Activated naive CD4-positive, alpha-beta T cell treated with anti-CD3 and anti-CD28 coated beads, Interleukin-2, amount 50 U/mL, for 24 hours (primary cell): ENCODE measurements at regions not wholly inside any gene's neighbourhood (a gene's known extent, or its start where the extent isn't known, plus 50 kb on each side); places are given as distances from the start of the nearest gene placed in this dataset.
"Not testable (repeated sequence)": the region's sequence is repeated elsewhere in the genome, so short reads cannot be mapped to it uniquely, and the experiment has no call there.

ENCODE experiments used
- H3K27ac Mint-ChIP-seq: one replicate; pipeline ENCODE4 v1.8.0; 2021; ENCODE audit warnings: mild to moderate bottlenecking, mixed read lengths
- H3K27me3 Mint-ChIP-seq: one replicate; pipeline ENCODE4 v1.8.0; 2021; ENCODE audit warnings: mixed read lengths
- H3K36me3 Mint-ChIP-seq: one replicate; pipeline ENCODE4 v1.8.0; 2021; ENCODE audit warnings: mixed read lengths
- H3K4me1 Mint-ChIP-seq: one replicate; pipeline ENCODE4 v1.8.0; 2021; ENCODE audit warnings: mixed read lengths
- H3K4me3 Mint-ChIP-seq: one replicate; pipeline ENCODE4 v1.8.0; 2021; ENCODE audit warnings: mild to moderate bottlenecking, mixed read lengths
- H3K9me3 Mint-ChIP-seq: one replicate; pipeline ENCODE4 v1.8.0; 2021; ENCODE audit warnings: mixed read lengths

- Mint-ChIP-seq H3K4me3 (no peak overlapping the region), H3K27ac (no peak overlapping the region), H3K9me3 (peaks cover 20% of the 10 kb centered on the region), H3K27me3 (no peaks in the 10 kb centered on the region), H3K36me3 (no peaks in the 10 kb centered on the region), H3K4me1 (no peaks in the 10 kb centered on the region)
These were observed 107.2 kb upstream of the DDHD1 start for GRCh38 chr14:53260286-53260685.

GRCh38 chr14:53252141-53252540 is 99.0 kb upstream of the DDHD1 start:
- H3K9me3 Mint-ChIP-seq = peaks cover 9% of the 10 kb centered on the region
- no peaks in the 10 kb centered on the region for H3K4me1 Mint-ChIP-seq
- H3K27me3 Mint-ChIP-seq = no peaks in the 10 kb centered on the region
- no peak overlapping the region for H3K27ac Mint-ChIP-seq
- no peak overlapping the region for H3K4me3 Mint-ChIP-seq
- peaks cover 4% of the 10 kb centered on the region for H3K36me3 Mint-ChIP-seq

GRCh38 chr14:53249059-53249458 is 95.9 kb upstream of the DDHD1 start:
- Mint-ChIP-seq H3K4me3 (no peak overlapping the region), H3K9me3 (peaks cover 20% of the 10 kb centered on the region), H3K4me1 (no peaks in the 10 kb centered on the region), H3K27me3 (no peaks in the 10 kb centered on the region), H3K27ac (no peak overlapping the region), H3K36me3 (peaks cover 9% of the 10 kb centered on the region)

- H3K27me3 Mint-ChIP-seq = no peaks in the 10 kb centered on the region
- H3K36me3 Mint-ChIP-seq = peaks cover 5% of the 10 kb centered on the region
- H3K9me3 Mint-ChIP-seq = peaks cover 11% of the 10 kb centered on the region
- no peaks in the 10 kb centered on the region for H3K4me1 Mint-ChIP-seq
- no peak overlapping the region for H3K27ac Mint-ChIP-seq
- H3K4me3 Mint-ChIP-seq = no peak overlapping the region
These were observed 94.7 kb upstream of the DDHD1 start for GRCh38 chr14:53247596-53248370.

GRCh38 chr14:53242898-53243297 is 89.8 kb upstream of the DDHD1 start:
- not testable (repeated sequence) for H3K4me1 Mint-ChIP-seq

GRCh38 chr14:53237488-53237887 is 84.4 kb upstream of the DDHD1 start:
- H3K36me3 Mint-ChIP-seq = peaks cover 11% of the 10 kb centered on the region
- no peaks in the 10 kb centered on the region for H3K4me1 Mint-ChIP-seq
- peaks cover 18% of the 10 kb centered on the region for H3K9me3 Mint-ChIP-seq
- no peak overlapping the region for H3K27ac Mint-ChIP-seq
- H3K4me3 Mint-ChIP-seq = no peak overlapping the region
- H3K27me3 Mint-ChIP-seq = no peaks in the 10 kb centered on the region

More at GRCh38 chr14:53242898-53243297, 89.8 kb upstream of the DDHD1 start:
- H3K27me3 Mint-ChIP-seq, H3K27ac Mint-ChIP-seq, H3K4me3 Mint-ChIP-seq: not testable (repeated sequence)
- H3K9me3 Mint-ChIP-seq = peaks cover 25% of the 10 kb centered on the region
- H3K36me3 Mint-ChIP-seq = peaks cover 15% of the 10 kb centered on the region

GRCh38 chr14:53236708-53237107 is 83.6 kb upstream of the DDHD1 start:
- no peaks in the 10 kb centered on the region for H3K27me3 Mint-ChIP-seq
- no peak overlapping the region for H3K4me3 Mint-ChIP-seq
- no peak overlapping the region for H3K27ac Mint-ChIP-seq
- H3K9me3 Mint-ChIP-seq = peaks cover 10% of the 10 kb centered on the region
- H3K4me1 Mint-ChIP-seq = no peaks in the 10 kb centered on the region
- peaks cover 7% of the 10 kb centered on the region for H3K36me3 Mint-ChIP-seq

GRCh38 chr14:53231171-53231570 is 78.0 kb upstream of the DDHD1 start:
- Mint-ChIP-seq H3K27ac (no peak overlapping the region), H3K9me3 (peaks cover 10% of the 10 kb centered on the region), H3K27me3 (no peaks in the 10 kb centered on the region), H3K4me1 (no peaks in the 10 kb centered on the region), H3K4me3 (no peak overlapping the region), H3K36me3 (peaks cover 9% of the 10 kb centered on the region)

GRCh38 chr14:53228966-53229365 is 75.8 kb upstream of the DDHD1 start:
- Mint-ChIP-seq H3K9me3 (peaks cover 27% of the 10 kb centered on the region), H3K36me3 (peaks cover 26% of the 10 kb centered on the region), H3K27me3 (no peaks in the 10 kb centered on the region), H3K4me1 (no peaks in the 10 kb centered on the region), H3K4me3 (no peak overlapping the region), H3K27ac (no peak overlapping the region)

- no peak overlapping the region for H3K4me3 Mint-ChIP-seq
- H3K36me3 Mint-ChIP-seq = peaks cover 22% of the 10 kb centered on the region
- no peaks in the 10 kb centered on the region for H3K4me1 Mint-ChIP-seq
- H3K27me3 Mint-ChIP-seq = no peaks in the 10 kb centered on the region
- peaks cover 22% of the 10 kb centered on the region for H3K9me3 Mint-ChIP-seq
- H3K27ac Mint-ChIP-seq = no peak overlapping the region
These were observed 74.1 kb upstream of the DDHD1 start for GRCh38 chr14:53227154-53227718.

GRCh38 chr14:53226553-53226952 is 73.4 kb upstream of the DDHD1 start:
- no peaks in the 10 kb centered on the region for H3K4me1 Mint-ChIP-seq
- peaks cover 22% of the 10 kb centered on the region for H3K9me3 Mint-ChIP-seq
- peaks cover 21% of the 10 kb centered on the region for H3K36me3 Mint-ChIP-seq
- no peaks in the 10 kb centered on the region for H3K27me3 Mint-ChIP-seq
- no peak overlapping the region for H3K4me3 Mint-ChIP-seq
- no peak overlapping the region for H3K27ac Mint-ChIP-seq

- Mint-ChIP-seq H3K27me3 (no peaks in the 10 kb centered on the region), H3K27ac (no peak overlapping the region), H3K9me3 (peaks cover 15% of the 10 kb centered on the region), H3K4me1 (peaks cover 5% of the 10 kb centered on the region), H3K4me3 (no peak overlapping the region), H3K36me3 (peaks cover 15% of the 10 kb centered on the region)
These were observed 67.8 kb upstream of the DDHD1 start for GRCh38 chr14:53220914-53221313.

GRCh38 chr14:53218161-53218560 is 65.0 kb upstream of the DDHD1 start:
- Mint-ChIP-seq H3K4me1 (peaks cover 5% of the 10 kb centered on the region), H3K27ac (no peak overlapping the region), H3K4me3 (peak overlapping the region; percentile 80)

GRCh38 chr14:53217316-53217994 is 64.3 kb upstream of the DDHD1 start:
- Mint-ChIP-seq H3K27me3 (no peaks in the 10 kb centered on the region), H3K4me1 (peaks cover 5% of the 10 kb centered on the region), H3K27ac (peak overlapping the region; percentile 57), H3K9me3 (no peaks in the 10 kb centered on the region), H3K36me3 (no peaks in the 10 kb centered on the region), H3K4me3 (peak overlapping the region; percentile 82)

More at GRCh38 chr14:53218161-53218560, 65.0 kb upstream of the DDHD1 start:
- H3K36me3 Mint-ChIP-seq = no peaks in the 10 kb centered on the region
- no peaks in the 10 kb centered on the region for H3K9me3 Mint-ChIP-seq
- no peaks in the 10 kb centered on the region for H3K27me3 Mint-ChIP-seq

GRCh38 chr14:53216955-53217315 is 63.8 kb upstream of the DDHD1 start:
- H3K4me3 Mint-ChIP-seq = peak overlapping the region; percentile 82
- not testable (repeated sequence) for H3K9me3 Mint-ChIP-seq, H3K4me1 Mint-ChIP-seq, H3K36me3 Mint-ChIP-seq, H3K27me3 Mint-ChIP-seq, H3K27ac Mint-ChIP-seq

- H3K4me3 Mint-ChIP-seq, H3K4me1 Mint-ChIP-seq, H3K9me3 Mint-ChIP-seq, H3K27me3 Mint-ChIP-seq, H3K36me3 Mint-ChIP-seq, H3K27ac Mint-ChIP-seq: not testable (repeated sequence)
These were observed 63.4 kb upstream of the DDHD1 start for GRCh38 chr14:53216478-53216877.
